ENCODE measurements at regions not wholly inside any gene's neighbourhood (a gene's known extent, or its start where the extent isn't known, plus 50 kb on each side); places are given as distances from the start of the nearest gene placed in this dataset.

DNA sequence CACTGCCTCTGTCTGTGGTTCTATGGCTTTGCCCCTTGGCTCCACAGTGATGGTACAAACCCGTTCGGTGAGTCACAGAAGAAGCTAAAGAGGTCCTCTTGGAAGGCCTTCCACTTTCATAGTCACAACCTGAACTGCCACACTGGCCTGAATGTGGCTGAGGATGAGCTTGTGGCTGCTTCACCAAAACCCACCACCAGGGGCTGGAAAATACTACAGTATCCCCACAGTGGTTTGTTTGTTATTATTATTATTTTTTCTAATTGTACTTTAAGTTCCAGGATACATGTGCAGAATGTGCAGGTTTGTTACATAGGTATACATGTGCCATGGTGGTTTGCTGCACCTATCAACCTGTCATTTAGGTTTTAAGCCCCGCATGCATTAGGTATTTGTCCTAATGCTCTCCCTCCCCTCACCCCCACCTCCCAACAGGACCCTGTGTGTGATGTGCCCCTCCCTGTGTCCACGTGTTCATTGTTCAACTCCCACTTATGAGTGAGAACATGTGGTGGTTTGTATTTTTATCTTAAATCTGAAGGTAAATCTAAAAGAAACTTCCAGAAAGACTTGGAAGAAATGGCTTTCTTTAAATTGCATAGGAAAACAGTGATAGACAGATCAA lies 160.8 kb upstream of the NPSR1 start:
- TF ChIP-seq, protein P1, sequence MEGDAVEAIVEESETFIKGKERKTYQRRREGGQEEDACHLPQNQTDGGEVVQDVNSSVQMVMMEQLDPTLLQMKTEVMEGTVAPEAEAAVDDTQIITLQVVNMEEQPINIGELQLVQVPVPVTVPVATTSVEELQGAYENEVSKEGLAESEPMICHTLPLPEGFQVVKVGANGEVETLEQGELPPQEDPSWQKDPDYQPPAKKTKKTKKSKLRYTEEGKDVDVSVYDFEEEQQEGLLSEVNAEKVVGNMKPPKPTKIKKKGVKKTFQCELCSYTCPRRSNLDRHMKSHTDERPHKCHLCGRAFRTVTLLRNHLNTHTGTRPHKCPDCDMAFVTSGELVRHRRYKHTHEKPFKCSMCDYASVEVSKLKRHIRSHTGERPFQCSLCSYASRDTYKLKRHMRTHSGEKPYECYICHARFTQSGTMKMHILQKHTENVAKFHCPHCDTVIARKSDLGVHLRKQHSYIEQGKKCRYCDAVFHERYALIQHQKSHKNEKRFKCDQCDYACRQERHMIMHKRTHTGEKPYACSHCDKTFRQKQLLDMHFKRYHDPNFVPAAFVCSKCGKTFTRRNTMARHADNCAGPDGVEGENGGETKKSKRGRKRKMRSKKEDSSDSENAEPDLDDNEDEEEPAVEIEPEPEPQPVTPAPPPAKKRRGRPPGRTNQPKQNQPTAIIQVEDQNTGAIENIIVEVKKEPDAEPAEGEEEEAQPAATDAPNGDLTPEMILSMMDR (IDR thresholded peaks at IDR 0.05; ENCODE audit: borderline replicate concordance, extremely low read depth, low read length, poor library complexity, severe bottlenecking): peak; percentile 33
- TF ChIP-seq EZH2 (IDR thresholded peaks at IDR 0.05; ENCODE audit: borderline replicate concordance, low read depth, low read length, severe bottlenecking): no peak

Data from DND-41 (cell line).